Fibroblast of lung (primary cell): ENCODE measurements at regions not wholly inside any gene's neighbourhood (a gene's known extent, or its start where the extent isn't known, plus 50 kb on each side); places are given as distances from the start of the nearest gene placed in this dataset.

ENCODE experiments used
- EZH2 ChIP-seq: IDR thresholded peaks from 2 replicates; pipeline ENCODE4 v1.5.1; 2012; ENCODE audit warnings: low read length, control low read depth, mild to moderate bottlenecking; ENCODE audit errors: missing control alignments
- TF ChIP-seq, protein P1 (sequence below), 2 donors: IDR thresholded peaks in 1 of 2; conservative IDR thresholded peaks in 1 of 2; 1 replicate in 1 of 2; 2 replicates in 1 of 2; pipeline ENCODE4 v1.5.1; 2011 to 2012; ENCODE audit warnings: low read length in 2 of 2, control low read depth in 1 of 2, inconsistent platforms in 1 of 2, low read depth in 1 of 2, mild to moderate bottlenecking in 1 of 2

DNA sequence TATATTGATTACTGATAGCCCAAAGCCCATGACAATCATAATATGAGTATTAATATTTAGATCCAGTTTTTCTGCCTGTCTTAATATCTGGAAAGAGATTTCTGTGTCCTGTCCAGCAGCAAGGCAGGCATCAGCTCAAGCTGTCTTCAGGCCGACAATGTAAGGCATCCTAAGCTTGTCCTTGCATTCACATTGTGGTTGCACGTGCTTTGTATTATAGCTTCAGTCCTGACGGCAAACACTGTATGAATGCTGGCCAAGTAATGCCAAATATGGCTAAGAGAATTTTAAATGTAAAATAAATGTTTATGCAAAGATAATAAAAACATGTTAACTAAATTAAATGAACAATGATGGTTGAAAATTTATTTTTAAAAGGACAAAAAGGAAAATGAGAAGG is 255.7 kb upstream of the RPS6KA3 start:
- TF ChIP-seq, protein P1, sequence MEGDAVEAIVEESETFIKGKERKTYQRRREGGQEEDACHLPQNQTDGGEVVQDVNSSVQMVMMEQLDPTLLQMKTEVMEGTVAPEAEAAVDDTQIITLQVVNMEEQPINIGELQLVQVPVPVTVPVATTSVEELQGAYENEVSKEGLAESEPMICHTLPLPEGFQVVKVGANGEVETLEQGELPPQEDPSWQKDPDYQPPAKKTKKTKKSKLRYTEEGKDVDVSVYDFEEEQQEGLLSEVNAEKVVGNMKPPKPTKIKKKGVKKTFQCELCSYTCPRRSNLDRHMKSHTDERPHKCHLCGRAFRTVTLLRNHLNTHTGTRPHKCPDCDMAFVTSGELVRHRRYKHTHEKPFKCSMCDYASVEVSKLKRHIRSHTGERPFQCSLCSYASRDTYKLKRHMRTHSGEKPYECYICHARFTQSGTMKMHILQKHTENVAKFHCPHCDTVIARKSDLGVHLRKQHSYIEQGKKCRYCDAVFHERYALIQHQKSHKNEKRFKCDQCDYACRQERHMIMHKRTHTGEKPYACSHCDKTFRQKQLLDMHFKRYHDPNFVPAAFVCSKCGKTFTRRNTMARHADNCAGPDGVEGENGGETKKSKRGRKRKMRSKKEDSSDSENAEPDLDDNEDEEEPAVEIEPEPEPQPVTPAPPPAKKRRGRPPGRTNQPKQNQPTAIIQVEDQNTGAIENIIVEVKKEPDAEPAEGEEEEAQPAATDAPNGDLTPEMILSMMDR (conservative IDR thresholded peaks at IDR 0.05 in 1 of 2, IDR thresholded peaks at IDR 0.05 in 1 of 2; ENCODE audit: low read depth in 1 of 2, low read length in 2 of 2) = no peak
- TF ChIP-seq EZH2 = no peak
